ENCODE measurements at regions not wholly inside any gene's neighbourhood (a gene's known extent, or its start where the extent isn't known, plus 50 kb on each side); places are given as distances from the start of the nearest gene placed in this dataset.
"Not testable (repeated sequence)": the region's sequence is repeated elsewhere in the genome, so short reads cannot be mapped to it uniquely, and the experiment has no call there.

DNA sequence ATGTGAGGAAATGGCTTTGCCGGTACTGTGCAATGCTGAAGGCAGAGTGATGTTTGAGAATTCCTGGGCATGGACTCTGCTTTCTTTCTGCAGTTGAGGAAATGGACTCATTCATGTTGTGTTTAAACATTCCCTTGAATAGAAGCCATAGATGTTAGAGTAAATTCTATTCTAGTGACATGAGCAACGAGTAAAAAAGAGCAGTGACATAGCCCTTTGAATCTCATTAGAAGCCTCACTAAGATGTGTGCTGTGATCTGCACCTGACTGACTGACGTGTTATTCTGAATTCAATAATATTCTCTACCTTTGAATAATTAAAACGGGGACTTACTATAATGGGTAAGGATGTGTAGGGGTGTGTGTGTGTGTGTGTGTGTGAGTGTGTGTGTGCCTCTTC is 113.7 kb upstream of the KLF4 start:
- DNase-seq (ENCODE audit: low read depth in 4 of 4, low spot score in 3 of 4): no peak

GRCh38 chr9:107600060-107600573 is 110.5 kb upstream of the KLF4 start:
- no peak for DNase-seq (ENCODE audit: low read depth in 4 of 4, low spot score in 3 of 4)

DNA sequence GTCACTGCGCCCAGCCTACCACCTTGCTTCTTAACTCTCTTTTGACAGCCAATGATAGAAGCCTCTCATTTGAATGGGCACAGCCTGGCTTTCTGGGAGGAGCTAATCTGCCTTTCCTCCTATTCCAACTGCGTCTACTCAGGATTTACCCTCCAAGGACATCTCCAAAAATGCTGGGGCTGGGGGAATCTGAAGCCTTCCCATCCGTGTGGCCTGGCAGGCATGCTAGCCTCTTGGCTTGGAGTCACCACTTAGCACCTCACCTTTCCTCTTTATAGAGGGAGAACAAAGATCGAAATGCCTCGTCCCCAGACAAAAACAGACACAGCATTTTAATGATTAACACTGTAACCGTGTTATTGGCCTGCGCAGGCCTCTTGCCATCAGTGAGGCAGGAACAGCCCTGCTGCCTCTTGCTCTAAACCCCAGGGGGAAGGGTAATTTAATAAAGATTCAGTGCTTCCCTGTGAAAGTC is 108.2 kb upstream of the KLF4 start:
- no peak for DNase-seq (ENCODE audit: low read depth in 4 of 4, low spot score in 3 of 4)

GRCh38 chr9:107594908-107595530 is 105.5 kb upstream of the KLF4 start:
- DNase-seq (ENCODE audit: low read depth in 4 of 4, low spot score in 3 of 4): no peak

DNA sequence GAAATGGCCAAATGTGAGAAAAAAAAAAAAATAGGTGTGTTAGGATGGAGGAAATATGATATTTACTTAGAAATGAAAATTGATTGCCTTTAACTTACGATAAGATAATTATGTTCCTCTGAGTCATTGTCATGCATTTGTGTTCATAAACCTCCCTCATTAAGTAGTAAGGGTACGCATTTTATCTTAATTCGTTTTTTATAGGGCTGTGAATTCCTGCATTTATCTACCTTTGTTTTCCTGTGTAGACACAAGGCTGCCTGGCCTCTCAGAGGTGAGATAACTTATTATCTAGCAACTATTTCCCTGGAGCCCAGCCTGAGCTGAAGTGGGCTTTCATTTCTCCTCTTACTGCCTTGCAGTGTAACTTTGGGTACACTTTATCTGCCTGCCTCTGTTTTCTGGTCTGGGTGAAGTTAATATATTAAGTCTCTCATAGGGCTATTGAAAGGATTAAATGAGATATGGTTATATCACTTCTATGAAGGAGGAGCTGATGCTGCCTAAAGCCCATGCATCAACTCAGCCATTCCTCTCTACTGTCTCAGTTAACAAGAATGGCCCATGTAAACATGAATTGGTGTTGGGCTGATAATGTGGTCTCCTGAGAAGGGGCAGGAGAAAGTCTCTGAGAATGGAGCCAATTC is 103.8 kb upstream of the KLF4 start:
- no peak for DNase-seq (ENCODE audit: low read depth in 4 of 4, low spot score in 3 of 4)

GRCh38 chr9:107592424-107592823 is 102.9 kb upstream of the KLF4 start:
- DNase-seq (ENCODE audit: low read depth in 4 of 4, low spot score in 3 of 4): no peak

GRCh38 chr9:107591781-107592180 is 102.2 kb upstream of the KLF4 start:
- DNase-seq (ENCODE audit: low read depth in 4 of 4, low spot score in 3 of 4): no peak

DNA sequence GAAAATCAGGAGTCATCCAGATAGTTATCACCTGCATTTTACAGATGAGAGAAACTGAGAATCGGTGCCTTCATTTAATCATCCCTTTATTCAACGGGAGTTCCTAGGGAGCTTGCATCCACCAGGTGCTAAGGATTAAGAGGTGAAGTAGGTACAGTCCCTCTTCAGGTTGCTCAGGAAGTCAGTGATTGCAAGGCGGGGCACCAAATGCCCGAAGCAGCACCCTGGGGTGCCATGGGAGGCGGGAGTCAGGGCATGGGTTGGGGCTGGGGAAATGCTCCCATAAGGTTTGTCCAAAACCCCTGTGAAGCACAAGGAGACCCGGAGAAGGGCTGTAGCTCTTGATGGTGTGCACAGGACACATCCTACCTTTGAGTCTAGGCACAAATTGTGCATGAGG is 98.8 kb upstream of the KLF4 start:
- no peak for DNase-seq (ENCODE audit: low read depth in 4 of 4, low spot score in 3 of 4)

- DNase-seq (ENCODE audit: low read depth in 4 of 4, low spot score in 3 of 4): no peak
Observed at GRCh38 chr9:107587191-107587963, 97.8 kb upstream of the KLF4 start.

GRCh38 chr9:107586493-107586892 is 96.9 kb upstream of the KLF4 start:
- DNase-seq (ENCODE audit: low read depth in 4 of 4, low spot score in 3 of 4): no peak

- no peak for DNase-seq (ENCODE audit: low read depth in 4 of 4, low spot score in 3 of 4)
Observed at GRCh38 chr9:107585465-107585864, 95.9 kb upstream of the KLF4 start.

DNA sequence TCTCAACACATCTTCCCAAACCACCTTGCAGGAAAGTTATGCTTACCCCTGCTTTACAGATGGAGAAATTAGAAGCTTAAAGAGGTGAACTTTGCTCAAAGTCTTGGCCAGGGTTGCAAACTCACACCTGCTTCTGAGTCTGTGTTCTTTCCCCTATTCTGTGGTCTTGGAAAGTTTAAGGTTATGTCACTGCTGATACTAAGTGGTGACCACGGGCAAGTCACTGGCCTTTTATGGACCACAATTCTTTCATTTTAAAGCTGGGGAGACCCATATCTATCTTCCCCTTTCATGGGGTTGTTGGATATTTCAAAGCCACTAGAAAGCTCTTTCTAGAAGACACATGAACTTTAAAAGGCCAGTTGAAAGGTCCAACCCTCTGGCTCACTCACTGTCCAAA is 95.4 kb upstream of the KLF4 start:
- no peak for DNase-seq (ENCODE audit: low read depth in 4 of 4, low spot score in 3 of 4)

DNA sequence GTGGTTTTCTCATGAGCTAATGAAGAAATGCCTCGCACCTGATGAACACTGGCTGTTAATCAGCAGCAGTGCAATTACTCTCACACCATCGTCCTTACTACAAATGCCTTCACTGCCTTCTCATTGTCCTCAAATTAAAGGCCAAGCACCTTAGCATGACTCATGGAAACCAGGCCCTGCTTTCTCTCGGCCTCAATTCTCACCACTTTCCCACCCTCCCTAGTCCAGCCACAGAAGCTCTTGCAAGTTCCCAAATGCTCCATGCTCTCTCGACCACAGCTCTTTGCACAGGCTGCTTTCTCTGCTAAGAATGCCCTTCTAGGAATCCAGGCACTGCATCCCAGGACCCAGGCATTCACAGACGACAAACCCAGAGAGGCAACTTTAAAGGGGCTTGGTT is 94.6 kb upstream of the KLF4 start:
- no peak for DNase-seq (ENCODE audit: low read depth in 4 of 4, low spot score in 3 of 4)

DNA sequence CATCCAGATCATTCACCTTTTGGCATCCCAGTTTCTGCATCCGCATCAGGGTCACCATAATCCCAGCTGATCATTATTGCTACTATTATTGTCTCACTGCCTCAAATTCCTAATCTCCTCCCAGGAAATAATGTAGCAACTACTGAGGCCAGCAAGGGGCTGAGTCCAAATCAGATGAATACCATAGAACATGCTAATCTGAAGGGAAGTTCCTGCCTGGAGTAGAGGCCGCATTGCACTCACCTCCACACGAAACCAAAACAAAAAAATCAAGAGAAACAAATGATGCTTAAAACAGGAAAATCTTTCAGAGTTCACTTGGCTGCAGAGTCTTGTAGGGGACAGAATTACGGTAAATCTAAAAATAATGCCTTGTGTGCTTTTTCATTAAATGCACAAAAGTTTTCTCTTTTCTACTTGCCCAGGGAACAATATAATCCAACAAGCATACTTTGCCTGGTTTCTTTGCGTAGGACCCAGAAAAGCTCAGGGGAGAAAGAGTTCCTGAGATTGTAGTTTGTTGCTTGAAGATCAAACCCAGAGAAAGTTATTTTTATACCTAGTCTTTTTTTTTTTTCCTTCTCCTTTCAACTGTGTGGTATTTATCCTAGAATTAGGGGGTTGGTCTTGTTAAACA is 87.7 kb upstream of the KLF4 start:
- DNase-seq (ENCODE audit: low read depth in 4 of 4, low spot score in 3 of 4): no peak

DNA sequence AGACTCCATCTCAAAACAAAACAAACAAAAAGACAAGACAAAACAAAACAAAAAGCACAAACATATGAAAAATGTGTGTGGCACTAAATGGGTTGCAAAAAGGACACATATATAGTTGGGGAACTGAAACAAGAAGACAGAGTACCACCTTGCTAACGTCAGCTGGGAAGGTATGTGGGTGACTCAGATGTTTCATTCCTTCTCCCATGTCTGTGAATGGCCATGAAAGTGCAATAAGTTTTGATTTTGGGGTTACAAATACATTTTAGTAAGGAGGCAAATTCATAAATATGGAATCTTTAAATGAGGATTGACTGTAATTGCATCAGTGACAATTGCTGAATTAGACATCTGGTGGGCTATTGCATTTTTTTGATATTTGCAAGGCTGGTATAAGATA is 81.6 kb upstream of the KLF4 start:
- no peak for DNase-seq (ENCODE audit: low read depth in 4 of 4, low spot score in 3 of 4)

- no peak for DNase-seq (ENCODE audit: low read depth in 4 of 4, low spot score in 3 of 4)
Observed at GRCh38 chr9:107569174-107569573, 79.6 kb upstream of the KLF4 start.

DNA sequence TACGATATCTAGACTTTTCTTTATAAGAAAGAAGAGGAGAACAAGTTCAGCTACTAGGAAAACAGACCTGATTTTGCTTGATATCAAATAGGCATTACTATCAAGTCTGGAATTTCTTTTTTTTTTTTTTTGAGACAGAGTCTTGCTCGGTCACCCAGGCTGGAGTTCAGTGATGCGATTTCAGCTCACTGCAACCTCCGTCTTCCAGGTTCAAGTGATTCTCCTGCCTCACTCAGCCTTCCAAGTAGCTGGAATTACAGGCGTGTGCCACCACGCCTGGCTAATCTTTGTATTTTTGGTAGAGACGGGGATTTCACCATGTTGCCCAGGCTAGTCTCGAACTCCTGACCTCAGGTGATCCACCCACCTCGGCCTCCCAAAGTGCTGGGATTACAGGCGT is 78.8 kb upstream of the KLF4 start:
- DNase-seq (ENCODE audit: low read depth in 4 of 4, low spot score in 3 of 4): not testable (repeated sequence)

- DNase-seq (ENCODE audit: low read depth in 4 of 4, low spot score in 3 of 4): no peak
Observed at GRCh38 chr9:107567462-107567861, 77.9 kb upstream of the KLF4 start.

DNA sequence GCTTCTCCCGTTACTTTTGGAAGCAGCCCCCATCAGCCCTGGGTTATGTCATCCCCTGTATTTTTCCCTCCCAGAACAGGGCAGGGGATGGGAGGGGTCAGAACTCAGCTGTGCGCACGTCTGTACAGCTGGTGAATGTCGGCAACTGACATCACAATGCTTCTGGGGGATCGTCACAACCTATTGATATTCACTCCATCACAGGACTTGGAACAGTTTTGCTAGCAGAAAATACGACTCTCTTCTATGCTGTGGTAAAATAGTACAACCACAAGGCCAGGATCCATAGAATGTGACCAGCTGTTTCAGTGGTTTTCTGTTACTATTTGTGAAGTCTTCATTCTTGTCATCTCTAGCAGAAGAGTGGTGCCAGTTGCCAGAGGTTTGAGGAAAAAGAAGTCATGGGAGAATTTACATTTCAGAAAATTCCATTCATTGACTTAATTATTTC is 77.1 kb upstream of the KLF4 start:
- DNase-seq (ENCODE audit: low read depth in 4 of 4, low spot score in 3 of 4): no peak

- DNase-seq (ENCODE audit: low read depth in 4 of 4, low spot score in 3 of 4): no peak
Observed at GRCh38 chr9:107562798-107563197, 73.2 kb upstream of the KLF4 start.

DNA sequence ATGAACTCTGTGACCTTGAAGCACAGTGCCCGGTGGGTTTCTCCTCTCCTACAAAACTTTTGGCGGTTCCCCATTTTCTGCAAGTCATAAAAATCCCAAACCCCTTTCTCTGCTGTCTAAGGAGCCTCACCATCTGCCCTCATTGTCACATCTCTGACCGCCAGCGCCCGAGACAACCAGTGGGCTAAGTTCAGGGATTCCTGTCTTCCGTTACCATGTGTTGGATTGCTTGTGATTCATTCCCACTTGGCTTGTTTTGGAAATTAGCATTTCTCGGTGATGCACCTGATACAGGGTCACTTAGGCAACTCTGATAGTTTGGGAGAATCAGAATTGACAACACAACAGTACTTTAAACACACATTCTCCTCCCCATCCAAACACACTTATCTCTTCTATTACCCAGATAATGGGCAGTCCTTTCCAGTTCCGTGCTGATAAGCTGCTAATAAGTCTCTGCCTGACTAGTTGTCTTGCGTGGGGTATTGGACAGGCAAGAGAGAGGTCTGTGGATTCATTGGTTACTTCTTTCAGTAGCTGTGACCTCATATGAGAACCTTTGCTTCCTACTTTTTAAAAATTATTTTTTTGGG is 70.0 kb upstream of the KLF4 start:
- no peak for DNase-seq (ENCODE audit: low read depth in 4 of 4, low spot score in 3 of 4)

All from left renal pelvis (tissue), 4 donors.